ENCODE measurements at regions not wholly inside any gene's neighbourhood (a gene's known extent, or its start where the extent isn't known, plus 50 kb on each side); places are given as distances from the start of the nearest gene placed in this dataset.

GRCh38 chr9:126061575-126061974 is 265.1 kb upstream of the MVB12B start:
- no peak overlapping the region for H3K4me3 Mint-ChIP-seq
- ChIA-PET POLR2A (no interaction called here), CTCF (no interaction called here)

More at GRCh38 chr9:126061575-126061974, 265.1 kb upstream of the MVB12B start:
- no peak overlapping the region for H3K9ac ChIP-seq (ENCODE audit: low read length)
- Mint-ChIP-seq H3K9me3 (ENCODE audit: insufficient read depth) (no peaks in the 10 kb centered on the region), H3K27ac (no peak overlapping the region), H3K4me1 (no peaks in the 10 kb centered on the region), H3K27me3 (peaks cover 18% of the 10 kb centered on the region)
- H3K27me3 ChIP-seq (replicated peaks in 1 of 4; ENCODE audit: control extremely low read depth in 1 of 4, control insufficient read depth in 3 of 4, insufficient read depth in 4 of 4, low read length in 3 of 4) = peaks cover 0 to 6% (median 0%) of the 10 kb centered on the region in 4 experiments
- intact Hi-C loops (cut with micrococcal nuclease) = no loop called here
- no peak overlapping the region for H3K27ac ChIP-seq (ENCODE audit: low read length in 2 of 2)
- H3K9me3 ChIP-seq (ENCODE audit: control extremely low read depth in 1 of 3, control insufficient read depth in 2 of 3, insufficient read depth in 1 of 3, low read length in 2 of 3) = peaks cover 0 to 3% (median 0%) of the 10 kb centered on the region in 3 donors
- H2AFZ ChIP-seq (ENCODE audit: insufficient read depth, low read depth, low read length, poor library complexity, severe bottlenecking) = no peak overlapping the region
- no peak for ATAC-seq (ENCODE audit: low read depth)
- DNase-seq = no peak
- no peak for TF ChIP-seq EZH2 (IDR thresholded peaks at IDR 0.05; ENCODE audit: borderline replicate concordance, insufficient read depth, low read depth, low read length, poor library complexity, severe bottlenecking)
- no peak for TF ChIP-seq CTCF (IDR thresholded peaks at IDR 0.05)
- H3K4me2 ChIP-seq (replicated peaks; ENCODE audit: low read depth, low read length, poor library complexity, severe bottlenecking) = no peak overlapping the region
- H3K79me2 ChIP-seq (ENCODE audit: control insufficient read depth, insufficient read depth, low read length) = no peaks in the 10 kb centered on the region
- no peaks in the 10 kb centered on the region for H3K4me1 ChIP-seq (ENCODE audit: control insufficient read depth in 2 of 2, insufficient read depth in 2 of 2, low read length in 2 of 2)
- no peak overlapping the region for H3K4me3 ChIP-seq (ENCODE audit: control extremely low read depth in 1 of 5, extremely low read depth in 1 of 5, insufficient read depth in 1 of 5, low read depth in 2 of 5, low read length in 4 of 5)
- WGBS (ENCODE audit: insufficient coverage) = no CpG with 5 or more reads among the region's 5 CpGs
- no peaks in the 10 kb centered on the region for H3K36me3 ChIP-seq (replicated peaks in 1 of 2; ENCODE audit: control extremely low read depth in 1 of 2, control insufficient read depth in 1 of 2, extremely low read depth in 1 of 2, insufficient read depth in 2 of 2, low read length in 1 of 2)
- no peaks in the 10 kb centered on the region for H4K20me1 ChIP-seq (ENCODE audit: control insufficient read depth, insufficient read depth, low read length, poor library complexity, severe bottlenecking)
